GM12872 (cell line): ENCODE measurements at regions not wholly inside any gene's neighbourhood (a gene's known extent, or its start where the extent isn't known, plus 50 kb on each side); places are given as distances from the start of the nearest gene placed in this dataset.

Experiments used
- CTCF ChIP-seq: IDR thresholded peaks from 3 replicates; pipeline ENCODE4 v1.5.1; 2011; ENCODE audit warnings: low read depth, mild to moderate bottlenecking, low read length, moderate library complexity; ENCODE audit not compliant: insufficient read depth

GRCh38 chr13:61695147-61695546 lies 279.5 kb upstream of the PCDH20 start:
- TF ChIP-seq CTCF: no peak

DNA sequence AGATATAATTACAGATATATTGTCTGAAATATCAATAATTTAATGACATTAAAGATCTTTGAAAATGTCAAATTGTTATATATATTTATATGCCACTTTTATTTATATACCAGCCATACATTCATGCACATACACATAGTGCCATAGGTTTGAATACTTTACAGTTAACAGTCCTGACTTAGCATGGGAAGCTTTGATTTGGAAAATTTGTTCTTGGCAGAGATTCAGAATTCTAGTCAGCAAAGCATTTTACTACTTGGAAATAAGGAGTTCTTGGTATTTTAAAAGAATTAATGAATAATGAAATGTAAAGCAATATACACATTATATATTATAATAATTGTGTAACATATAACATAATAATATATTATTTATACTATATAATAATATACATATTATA lies 277.0 kb upstream of the PCDH20 start:
- no peak for TF ChIP-seq CTCF

GRCh38 chr13:61685682-61686012 lies 270.0 kb upstream of the PCDH20 start:
- no peak for TF ChIP-seq CTCF

GRCh38 chr13:61684976-61685681 lies 269.5 kb upstream of the PCDH20 start:
- no peak for TF ChIP-seq CTCF

DNA sequence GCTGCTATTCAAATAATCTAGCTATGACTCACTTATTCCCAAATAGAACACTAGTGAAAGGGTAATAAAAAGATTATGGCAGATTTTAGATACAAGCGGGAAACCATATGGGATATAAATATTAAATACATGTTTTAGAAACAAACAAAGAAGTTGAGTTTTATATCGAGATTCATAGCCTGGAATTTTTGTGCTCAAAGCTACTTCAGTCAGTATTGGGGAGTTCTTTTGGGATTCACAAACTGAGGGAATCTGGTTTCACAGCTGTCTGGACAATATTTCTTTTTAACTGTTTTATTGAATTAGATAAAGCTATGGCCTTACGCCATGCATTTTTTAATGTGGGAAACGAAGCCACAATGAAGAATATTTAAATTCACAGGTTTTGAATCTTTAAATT lies 257.1 kb upstream of the PCDH20 start:
- no peak for TF ChIP-seq CTCF

GRCh38 chr13:61670384-61671161 lies 254.9 kb upstream of the PCDH20 start:
- no peak for TF ChIP-seq CTCF

- TF ChIP-seq CTCF: no peak
These were observed 249.4 kb upstream of the PCDH20 start for GRCh38 chr13:61664801-61665705.
